CD4-positive, alpha-beta T cell treated with Interleukin-15 for 4 hours (primary cell): ENCODE measurements at regions not wholly inside any gene's neighbourhood (a gene's known extent, or its start where the extent isn't known, plus 50 kb on each side); places are given as distances from the start of the nearest gene placed in this dataset.
"Not testable (repeated sequence)": the region's sequence is repeated elsewhere in the genome, so short reads cannot be mapped to it uniquely, and the experiment has no call there.

Source experiments
- DNase-seq: peaks from one replicate; pipeline ENCODE4 v3.0.0-alpha.2; 2020; ENCODE audit warnings: low spot score

DNA sequence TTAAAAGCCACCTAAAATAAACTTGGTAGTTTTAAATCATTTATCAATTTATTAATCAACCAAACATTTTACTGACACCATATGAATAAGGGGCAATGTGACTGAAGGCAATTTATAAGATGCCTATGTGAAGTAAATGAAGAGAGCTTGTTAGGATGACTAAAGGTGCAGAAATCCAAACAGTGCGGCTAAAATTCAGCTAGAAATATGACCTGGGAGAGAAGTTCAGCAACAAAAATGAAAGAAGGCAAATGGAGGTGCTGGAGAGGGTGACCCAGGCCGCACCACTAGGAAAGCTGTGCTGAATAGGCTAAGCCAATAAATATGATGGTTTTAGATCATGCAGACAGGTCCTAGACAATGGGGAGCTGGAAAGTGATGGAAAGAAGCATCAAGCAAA, 403.7 kb downstream of the BTG1 start:
- no peak for DNase-seq

GRCh38 chr12:91733846-91734245, 411.8 kb downstream of the BTG1 start:
- not testable (repeated sequence) for DNase-seq

DNA sequence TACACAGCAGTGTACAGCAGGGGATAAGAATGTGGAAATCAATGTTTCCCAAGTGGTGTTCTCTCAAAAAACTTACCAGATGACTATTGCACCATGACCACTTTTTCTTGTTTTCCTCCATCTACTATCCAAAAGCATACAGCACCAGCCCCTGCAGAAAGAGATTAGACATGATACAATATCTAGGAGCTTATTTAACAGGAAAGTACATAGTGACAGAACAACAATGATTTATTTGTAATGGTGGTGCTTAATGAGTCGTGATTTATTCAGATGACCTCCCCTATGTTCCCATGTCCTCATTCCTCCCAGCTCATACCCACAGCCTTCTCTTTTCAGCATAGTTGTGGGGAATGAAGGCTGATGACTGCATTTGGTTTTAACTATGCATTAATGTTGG, 413.6 kb downstream of the BTG1 start:
- DNase-seq: no peak

- no peak for DNase-seq
Observed at GRCh38 chr12:91729543-91729942, 416.1 kb downstream of the BTG1 start.

DNA sequence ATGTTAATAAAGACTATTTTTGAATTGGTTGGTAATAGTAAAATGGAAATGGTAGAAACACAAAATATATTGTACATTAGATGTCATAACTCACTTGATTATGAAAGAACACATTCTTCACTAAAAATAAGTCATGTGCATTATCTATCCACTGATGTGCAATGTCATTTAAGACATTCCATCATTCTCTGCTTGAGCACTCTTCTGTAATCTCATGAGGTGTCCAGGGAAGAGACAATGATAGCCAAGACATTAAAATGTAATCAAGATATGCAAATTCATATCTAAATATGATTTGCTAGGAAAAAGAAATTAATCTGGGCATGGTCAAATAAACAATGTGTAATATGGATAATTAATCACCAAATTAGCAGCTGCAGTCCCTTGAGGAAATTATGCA, 422.5 kb downstream of the BTG1 start:
- DNase-seq: no peak

DNA sequence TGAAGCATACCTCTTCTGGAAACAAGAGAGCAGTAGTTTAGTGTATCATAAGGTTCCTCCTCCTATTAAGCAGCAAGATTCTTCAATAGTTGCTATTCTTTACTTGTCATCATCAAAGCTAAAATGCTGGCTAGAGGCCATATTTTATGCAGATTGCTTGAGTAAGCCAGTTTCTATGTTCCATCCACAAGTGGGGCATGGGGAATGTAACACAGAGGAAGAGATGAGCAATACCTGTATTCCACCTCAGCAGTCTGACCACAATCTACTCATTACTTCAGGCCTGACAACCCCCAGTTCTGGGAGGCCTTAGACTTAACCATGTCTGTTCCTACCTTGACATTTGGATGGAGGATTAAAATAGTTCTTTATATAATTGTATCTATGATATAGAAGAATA, 423.6 kb downstream of the BTG1 start:
- no peak for DNase-seq

DNA sequence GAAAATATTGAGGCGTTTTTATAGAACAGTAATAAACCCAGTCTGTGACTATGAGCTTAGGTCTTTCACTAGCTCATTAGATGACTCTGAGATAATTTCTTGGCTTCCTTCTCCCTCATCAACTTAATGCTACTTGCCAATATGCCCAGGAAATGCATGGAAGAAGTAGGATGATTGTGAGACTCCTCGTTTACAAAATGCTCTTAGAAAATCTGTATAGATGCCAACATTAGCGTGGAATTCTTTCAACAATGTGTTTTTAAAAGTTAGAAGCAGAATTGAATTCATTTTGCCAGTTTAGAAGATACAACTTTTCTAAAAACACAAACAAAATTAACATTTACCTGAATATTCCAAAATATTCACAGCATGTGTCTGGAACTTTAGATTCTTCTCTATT, 424.6 kb downstream of the BTG1 start:
- no peak for DNase-seq

DNA sequence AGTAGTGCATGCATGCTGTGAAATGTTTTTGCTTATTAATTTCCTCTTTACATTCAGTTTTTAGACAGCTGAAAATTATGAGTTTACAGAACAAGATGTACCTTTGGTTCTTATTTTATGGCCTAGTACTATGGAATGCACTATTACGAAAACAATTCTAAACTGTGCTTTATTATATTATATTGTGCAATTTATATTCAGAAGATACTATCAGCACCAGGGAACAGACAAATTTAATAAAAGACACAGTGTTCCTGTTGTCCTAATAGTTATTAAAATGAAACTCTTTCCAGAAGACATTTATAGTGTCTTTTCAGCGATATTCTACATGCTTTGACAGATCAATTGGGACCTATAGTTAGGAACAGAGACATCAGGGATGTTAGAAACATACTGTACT, 427.3 kb downstream of the BTG1 start:
- no peak for DNase-seq

DNA sequence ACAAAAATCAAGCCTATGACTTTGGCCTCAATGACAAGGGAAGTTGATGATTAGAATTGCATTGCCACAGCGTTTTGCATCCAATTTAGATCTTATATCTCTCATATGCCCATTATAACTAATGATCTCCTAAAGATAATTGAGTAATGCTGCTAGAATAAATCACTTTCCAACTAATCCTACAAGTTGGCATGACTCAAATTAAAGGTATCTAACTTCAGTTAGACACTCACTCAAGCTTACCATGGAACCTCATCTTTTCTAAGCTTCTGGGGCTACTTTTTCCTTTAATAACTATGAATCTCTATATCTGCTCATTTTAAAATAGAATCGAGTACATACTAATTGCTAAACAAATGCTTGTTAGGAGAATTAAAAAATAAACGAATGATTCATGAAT, 427.8 kb downstream of the BTG1 start:
- no peak for DNase-seq

DNA sequence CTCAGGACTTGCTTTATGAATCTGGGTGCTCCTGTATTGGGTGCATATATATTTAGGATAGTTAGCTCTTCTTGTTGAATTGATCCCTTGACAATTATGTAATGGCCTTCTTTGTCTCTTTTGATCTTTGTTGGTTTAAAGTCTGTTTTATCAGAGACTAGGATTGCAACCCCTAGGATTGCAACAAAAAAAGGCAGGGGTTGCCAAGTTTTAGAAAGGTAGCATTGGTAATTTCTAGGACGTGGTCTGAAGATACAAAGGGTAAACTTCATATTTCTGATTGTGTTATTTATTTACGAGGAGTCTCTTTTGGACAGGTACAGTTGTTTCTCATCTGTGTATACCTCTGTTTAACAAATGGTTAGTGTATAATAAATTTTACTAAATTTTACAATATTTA, 433.7 kb downstream of the BTG1 start:
- not testable (repeated sequence) for DNase-seq

GRCh38 chr12:91706466-91706865, 439.2 kb downstream of the BTG1 start:
- no peak for DNase-seq

- no peak for DNase-seq
Observed at GRCh38 chr12:91704446-91704845, 441.2 kb downstream of the BTG1 start.

DNA sequence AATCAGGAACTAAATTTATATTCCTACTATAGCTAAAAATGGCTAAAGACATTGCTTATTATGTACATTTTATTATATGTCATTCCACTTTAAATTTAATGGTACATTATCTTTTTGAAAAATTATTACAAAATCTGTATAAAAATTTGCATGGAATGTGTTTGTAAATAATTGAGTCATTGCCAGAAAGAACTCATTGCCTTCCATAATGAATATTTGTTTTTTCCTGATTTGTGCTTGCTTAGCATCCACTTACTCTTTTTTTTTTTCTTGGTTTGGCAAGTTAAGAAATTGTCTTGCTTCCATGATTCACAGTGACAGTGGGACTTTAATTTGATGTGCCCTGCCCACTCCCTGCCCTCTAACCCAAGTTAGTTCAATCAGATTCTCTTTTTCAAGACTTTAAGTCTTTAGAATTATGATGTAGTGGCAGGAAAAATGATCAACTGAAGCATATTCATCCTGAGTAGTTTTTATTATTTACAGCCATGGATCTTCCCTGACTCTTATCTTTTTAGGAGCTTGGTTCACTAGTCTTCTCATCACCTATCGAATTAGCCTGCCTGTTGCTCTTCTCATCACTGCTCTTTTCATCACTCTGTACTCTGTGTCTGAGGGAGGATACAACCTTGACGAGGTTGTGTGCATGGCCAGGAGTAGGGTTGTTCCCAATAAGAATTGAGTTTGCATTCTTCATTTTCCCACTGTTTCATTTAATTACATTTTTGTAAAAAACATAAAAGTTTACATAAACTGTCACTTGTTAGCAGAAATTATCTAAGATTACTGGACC, 442.0 kb downstream of the BTG1 start:
- DNase-seq: no peak

DNA sequence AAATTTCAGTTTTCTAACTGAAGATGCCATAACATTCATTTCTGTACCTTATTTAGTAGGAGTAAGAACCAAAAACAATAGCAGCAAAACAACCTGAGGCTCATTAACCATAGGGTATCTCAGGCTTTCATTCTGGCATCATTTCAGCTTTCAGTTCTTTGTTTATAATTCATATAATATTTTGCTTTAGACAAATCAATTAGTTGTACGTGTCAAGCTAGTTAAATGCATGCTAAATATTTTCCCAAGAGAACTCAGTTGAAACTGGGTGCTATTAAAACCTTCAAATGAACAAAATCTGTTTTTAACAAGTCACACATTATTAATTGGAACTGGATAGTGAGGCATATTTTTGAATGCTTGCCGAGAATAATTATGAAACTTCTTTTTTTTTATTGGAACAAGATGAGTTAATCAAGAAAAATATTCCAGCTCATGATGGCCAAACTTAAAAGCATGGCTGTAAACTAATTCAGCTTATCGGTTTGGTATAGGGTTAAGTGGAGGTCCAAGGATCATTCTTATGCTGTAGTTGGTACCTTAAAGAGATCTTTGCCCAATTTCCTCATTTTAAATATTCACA, 442.7 kb downstream of the BTG1 start:
- no peak for DNase-seq

DNA sequence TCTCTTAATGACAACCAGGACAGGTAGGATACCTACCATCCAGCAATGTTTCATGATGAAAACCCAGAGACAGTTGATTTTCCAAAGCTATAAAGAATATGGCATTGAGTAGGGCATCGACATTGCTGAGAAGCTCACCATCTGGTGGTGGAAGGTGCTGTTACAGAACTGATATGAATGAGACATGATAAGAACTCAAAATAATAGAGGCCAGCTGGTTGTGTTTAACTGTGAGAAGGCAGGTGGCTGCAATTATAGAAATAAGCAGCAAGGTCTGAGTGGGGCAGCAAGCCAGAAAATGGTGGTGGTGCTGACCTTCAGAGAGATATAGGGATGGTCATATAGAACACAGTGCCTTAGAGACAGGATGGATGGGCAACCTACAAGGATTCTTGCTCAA, 449.7 kb downstream of the BTG1 start:
- no peak for DNase-seq

GRCh38 chr12:91695406-91695805, 450.2 kb downstream of the BTG1 start:
- DNase-seq: not testable (repeated sequence)

- no peak for DNase-seq
Observed at GRCh38 chr12:91690531-91690930, 455.1 kb downstream of the BTG1 start.

GRCh38 chr12:91687052-91688017, 458.3 kb downstream of the BTG1 start:
- peak; percentile 3 for DNase-seq

GRCh38 chr12:91685917-91686316, 459.7 kb downstream of the BTG1 start:
- DNase-seq: peak; percentile 26

DNA sequence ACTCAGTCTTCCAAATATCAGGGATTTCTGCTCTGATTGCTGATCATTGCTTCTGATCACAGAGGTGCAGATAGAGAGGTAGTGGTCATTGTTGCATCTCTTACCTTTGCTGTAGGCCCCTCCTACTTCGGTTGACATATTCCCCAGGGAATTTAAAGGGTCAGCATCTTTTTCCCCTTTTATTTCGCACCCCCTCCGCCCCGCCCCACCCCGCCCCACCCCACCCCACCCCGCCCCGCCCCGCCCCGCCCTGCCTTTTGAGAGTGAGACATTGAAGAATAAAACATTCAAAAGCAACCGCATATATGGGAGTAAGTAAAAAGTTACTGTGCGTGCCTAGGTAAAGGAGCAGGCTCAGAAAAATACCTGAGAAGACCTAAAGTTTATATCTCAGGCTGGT, 463.9 kb downstream of the BTG1 start:
- no peak for DNase-seq

- no peak for DNase-seq
Observed at GRCh38 chr12:91680864-91681263, 464.8 kb downstream of the BTG1 start.

GRCh38 chr12:91677556-91677955, 468.1 kb downstream of the BTG1 start:
- DNase-seq: no peak

DNA sequence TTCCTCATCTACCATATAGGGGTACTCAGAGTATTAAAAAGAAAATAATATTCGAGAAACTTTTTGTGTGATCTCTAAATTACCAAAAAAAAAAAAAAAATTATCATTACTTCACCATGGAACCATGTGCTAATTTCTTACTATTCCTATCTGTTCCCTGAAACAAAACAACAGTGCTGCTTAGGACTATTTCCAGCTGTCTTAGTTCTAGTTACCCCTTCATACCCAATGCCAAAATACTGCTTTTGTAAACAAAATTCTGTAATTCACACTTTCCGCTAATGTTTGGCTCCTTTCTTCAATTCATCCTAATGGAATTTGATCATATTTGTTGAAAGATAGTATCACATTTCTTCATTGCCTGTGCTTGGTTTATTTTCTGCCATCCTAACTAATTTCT, 470.2 kb downstream of the BTG1 start:
- no peak for DNase-seq
